Kidney (tissue), 13 donors: ENCODE measurements at regions not wholly inside any gene's neighbourhood (a gene's known extent, or its start where the extent isn't known, plus 50 kb on each side); places are given as distances from the start of the nearest gene placed in this dataset.

ENCODE experiments used
- DNase-seq, 5 donors: peaks; one replicate each; pipeline ENCODE4 v3.0.0-alpha.2; 2013 to 2020
- FAIRE-seq: peaks from 2 replicates; lab custom pipeline; 2012; peaks lifted over from hg19 to GRCh38; lab: Jason Lieb, UNC
- H3K27ac ChIP-seq, 2 donors: one replicate each; pipeline ENCODE4 v1.7.0; 2013; ENCODE audit warnings: low read depth in 2 of 2, low read length in 2 of 2, inconsistent platforms in 1 of 2
- H3K27me3 ChIP-seq: one replicate; pipeline ENCODE4 v1.7.1; 2013; ENCODE audit warnings: low read length, inconsistent platforms; ENCODE audit not compliant: control insufficient read depth, insufficient read depth
- H3K36me3 ChIP-seq, 3 donors: one replicate each; pipeline versions ENCODE4 v1.7.0 to v1.7.1; 2013; ENCODE audit warnings: low read length in 3 of 3, control low read depth in 1 of 3, inconsistent platforms in 1 of 3; ENCODE audit not compliant: insufficient read depth in 3 of 3, control insufficient read depth in 2 of 3
- H3K4me1 ChIP-seq, 3 donors: one replicate each; pipeline versions ENCODE4 v1.7.0 to v1.7.1; 2013; ENCODE audit warnings: low read length in 3 of 3, inconsistent platforms in 1 of 3, low read depth in 1 of 3; ENCODE audit not compliant: control insufficient read depth in 2 of 3, insufficient read depth in 2 of 3
- H3K4me3 ChIP-seq, 3 donors: one replicate each; pipeline versions ENCODE4 v1.7.0 to v1.8.1; 2013; ENCODE audit warnings: low read length in 3 of 3, control low read depth in 1 of 3, inconsistent platforms in 1 of 3
- H3K9ac ChIP-seq, 3 donors: one replicate each; pipeline versions ENCODE4 v1.7.0 to v1.7.1; 2013; ENCODE audit warnings: low read length in 3 of 3, control low read depth in 1 of 3, inconsistent platforms in 1 of 3
- H3K9me3 ChIP-seq, 3 donors: one replicate each; pipeline versions ENCODE4 v1.7.0 to v1.7.1; 2013; ENCODE audit warnings: low read length in 3 of 3, control low read depth in 1 of 3, inconsistent platforms in 1 of 3; ENCODE audit not compliant: control insufficient read depth in 2 of 3, insufficient read depth in 1 of 3
- intact Hi-C: fragments of 100-400 bp; cut with DNase I; formaldehyde crosslinking; loops from one replicate; pipeline ENCODE4 v1.11.1; 2022
- TF ChIP-seq, protein P1 (sequence below): IDR thresholded peaks from 3 replicates; pipeline ENCODE4 v1.5.1; 2012; ENCODE audit warnings: mild to moderate bottlenecking, moderate library complexity, borderline replicate concordance; ENCODE audit not compliant: insufficient read depth; ENCODE audit errors: extremely low read depth
- donor health status: control.
- donor health status: control.
- donor health status: control.
- donor health status: control.
- donor health status: control.
- donor health status: DM: yes; HTN: yes; CAD: no.
- donor health status: Normal renal cell carcinoma (clear cell type).

DNA sequence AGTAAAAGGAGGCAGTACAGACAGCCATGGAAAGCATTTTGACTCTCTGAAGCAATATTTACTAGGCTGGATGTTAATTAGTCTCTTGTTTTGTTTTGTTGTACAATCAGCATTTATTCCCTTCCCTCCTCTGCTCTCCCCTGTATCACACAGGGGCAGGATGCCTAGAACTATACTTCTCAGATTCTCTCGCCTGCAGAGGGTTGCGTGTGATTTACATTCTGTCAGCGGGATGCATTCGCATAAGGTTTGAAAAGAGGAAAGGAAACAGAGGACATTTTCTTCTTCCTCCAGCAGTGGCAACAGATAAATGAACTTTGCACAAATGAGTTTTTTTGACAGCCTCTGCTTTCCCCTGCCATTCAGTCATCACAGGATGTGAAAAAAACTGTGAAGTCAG is 188.3 kb downstream of the RSL24D1 start:
- intact Hi-C loops = no loop called here
- DNase-seq (no peak), FAIRE-seq (no peak)
- no peaks in the 10 kb centered on the region for H3K4me1 ChIP-seq
- H3K9me3 ChIP-seq = no peaks in the 10 kb centered on the region
- TF ChIP-seq, protein P1, sequence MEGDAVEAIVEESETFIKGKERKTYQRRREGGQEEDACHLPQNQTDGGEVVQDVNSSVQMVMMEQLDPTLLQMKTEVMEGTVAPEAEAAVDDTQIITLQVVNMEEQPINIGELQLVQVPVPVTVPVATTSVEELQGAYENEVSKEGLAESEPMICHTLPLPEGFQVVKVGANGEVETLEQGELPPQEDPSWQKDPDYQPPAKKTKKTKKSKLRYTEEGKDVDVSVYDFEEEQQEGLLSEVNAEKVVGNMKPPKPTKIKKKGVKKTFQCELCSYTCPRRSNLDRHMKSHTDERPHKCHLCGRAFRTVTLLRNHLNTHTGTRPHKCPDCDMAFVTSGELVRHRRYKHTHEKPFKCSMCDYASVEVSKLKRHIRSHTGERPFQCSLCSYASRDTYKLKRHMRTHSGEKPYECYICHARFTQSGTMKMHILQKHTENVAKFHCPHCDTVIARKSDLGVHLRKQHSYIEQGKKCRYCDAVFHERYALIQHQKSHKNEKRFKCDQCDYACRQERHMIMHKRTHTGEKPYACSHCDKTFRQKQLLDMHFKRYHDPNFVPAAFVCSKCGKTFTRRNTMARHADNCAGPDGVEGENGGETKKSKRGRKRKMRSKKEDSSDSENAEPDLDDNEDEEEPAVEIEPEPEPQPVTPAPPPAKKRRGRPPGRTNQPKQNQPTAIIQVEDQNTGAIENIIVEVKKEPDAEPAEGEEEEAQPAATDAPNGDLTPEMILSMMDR = no peak
- H3K4me3 ChIP-seq = no peak overlapping the region
- H3K36me3 ChIP-seq = no peaks in the 10 kb centered on the region
- no peak overlapping the region for H3K27ac ChIP-seq
- no peak overlapping the region for H3K9ac ChIP-seq
- no peaks in the 10 kb centered on the region for H3K27me3 ChIP-seq

DNA sequence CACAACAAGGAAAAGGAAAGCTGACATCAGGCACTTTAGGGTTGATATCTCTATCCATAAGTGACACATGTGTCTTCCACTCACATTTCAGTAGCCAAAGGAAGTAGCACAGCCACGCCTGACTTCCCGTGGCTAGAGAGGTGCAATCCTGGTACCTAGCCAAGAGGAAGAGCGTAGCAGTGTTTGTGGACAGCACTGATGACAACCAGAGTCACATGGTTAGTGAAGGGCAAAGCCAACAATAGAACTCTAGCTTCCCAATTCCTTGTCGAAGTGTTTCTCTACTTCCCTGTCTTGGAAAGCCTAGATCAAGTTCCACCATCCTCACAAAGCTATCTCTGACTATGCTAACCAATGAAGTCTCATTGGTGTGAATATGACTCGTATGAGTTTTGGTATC is 189.2 kb downstream of the RSL24D1 start:
- no peak overlapping the region for H3K27ac ChIP-seq
- no peaks in the 10 kb centered on the region for H3K4me1 ChIP-seq
- H3K9ac ChIP-seq = no peak overlapping the region
- FAIRE-seq (no peak), DNase-seq (no peak)
- H3K27me3 ChIP-seq = no peaks in the 10 kb centered on the region
- intact Hi-C loops = no loop called here
- H3K36me3 ChIP-seq = no peaks in the 10 kb centered on the region
- no peaks in the 10 kb centered on the region for H3K9me3 ChIP-seq
- H3K4me3 ChIP-seq = no peak overlapping the region
- TF ChIP-seq, protein P1 = no peak

DNA sequence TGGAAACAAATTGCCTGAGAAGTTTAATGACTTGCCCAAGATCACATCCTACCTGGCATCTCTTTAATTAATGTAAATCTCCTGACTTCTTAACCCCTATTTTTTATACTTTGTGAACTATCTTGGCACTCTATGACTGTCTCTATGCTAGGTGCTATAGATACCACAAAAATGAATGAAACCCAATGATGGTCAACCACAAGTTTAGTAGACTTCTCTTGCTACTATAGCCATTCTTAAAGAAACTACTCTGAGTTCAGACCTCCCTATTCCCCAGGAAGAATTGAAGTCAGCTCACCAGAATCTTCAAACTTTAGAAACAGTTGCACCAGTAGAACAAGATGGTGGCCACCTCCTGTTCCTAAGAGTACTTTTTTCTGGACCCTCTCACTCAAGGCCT is 191.1 kb downstream of the RSL24D1 start:
- Histone ChIP-seq H3K27me3 (no peaks in the 10 kb centered on the region), H3K4me3 (no peak overlapping the region), H3K4me1 (no peaks in the 10 kb centered on the region), H3K9me3 (no peaks in the 10 kb centered on the region), H3K9ac (no peak overlapping the region), H3K36me3 (no peaks in the 10 kb centered on the region), H3K27ac (no peak overlapping the region)
- intact Hi-C loops = no loop called here
- FAIRE-seq (no peak), DNase-seq (no peak)
- TF ChIP-seq, protein P1 = no peak
